GM19238 (cell line): ENCODE measurements at regions not wholly inside any gene's neighbourhood (a gene's known extent, or its start where the extent isn't known, plus 50 kb on each side); places are given as distances from the start of the nearest gene placed in this dataset.

Experiments used
- DNase-seq: peaks from one replicate; pipeline ENCODE4 v3.0.0; 2011; ENCODE audit warnings: low spot score; ENCODE audit not compliant: insufficient read length

GRCh38 chr1:194292966-194293365, 1106.6 kb upstream of the B3GALT2 start:
- DNase-seq, result no peak

DNA sequence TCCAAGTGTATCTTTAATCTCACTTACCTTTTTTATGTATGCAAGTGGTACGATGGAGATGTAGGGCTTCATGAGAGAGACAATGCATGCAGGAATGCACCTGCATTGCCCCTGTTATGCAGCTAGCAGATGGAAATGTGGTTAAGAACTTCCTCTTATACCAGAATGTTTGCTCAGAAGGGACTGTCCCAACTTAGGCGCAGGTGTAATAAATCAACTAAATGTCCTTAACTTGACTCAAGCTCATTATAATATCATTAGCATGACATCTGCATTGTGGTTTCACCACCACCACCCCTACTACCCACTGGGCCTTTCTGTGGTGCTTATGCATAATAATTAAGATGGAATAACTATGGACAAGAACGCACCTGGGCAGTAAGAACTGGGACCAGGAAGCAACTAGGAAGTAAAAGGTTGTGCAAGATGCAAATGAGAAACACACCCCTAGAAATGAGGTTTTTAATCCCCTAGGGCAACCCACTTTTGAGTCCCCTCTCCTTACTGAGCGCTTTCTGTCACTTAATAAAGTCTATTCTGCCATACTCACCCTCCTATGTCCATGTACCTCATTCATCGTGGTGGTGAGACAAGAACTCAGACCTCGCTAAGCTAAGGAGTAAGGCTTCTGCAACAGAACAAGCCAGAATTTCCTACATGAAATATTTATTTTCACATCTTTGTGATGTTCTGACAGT, 1103.3 kb upstream of the B3GALT2 start:
- peak; percentile 10 for DNase-seq

- no peak for DNase-seq
Measured at GRCh38 chr1:194288238-194288637, 1101.8 kb upstream of the B3GALT2 start.

DNA sequence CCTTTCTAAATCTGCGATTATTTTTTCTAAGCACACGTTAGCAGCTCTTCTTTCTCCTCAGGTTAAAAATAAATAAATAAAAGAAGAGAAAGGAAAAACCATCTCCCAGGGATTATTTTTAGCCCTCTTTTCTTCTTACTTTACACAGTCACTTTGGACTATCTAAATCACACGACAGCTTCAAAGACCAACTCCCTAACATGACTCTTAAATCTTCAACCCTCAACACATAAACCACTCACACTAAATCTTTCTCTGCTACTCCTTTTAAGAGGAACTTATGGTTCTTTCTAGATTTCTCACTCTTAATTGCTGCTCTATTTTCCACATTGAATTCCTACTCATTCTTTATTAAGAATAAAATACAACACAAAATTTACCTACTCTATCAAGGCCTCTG, 1095.0 kb upstream of the B3GALT2 start:
- DNase-seq, result no peak

GRCh38 chr1:194280463-194280862, 1094.0 kb upstream of the B3GALT2 start:
- no peak for DNase-seq

DNA sequence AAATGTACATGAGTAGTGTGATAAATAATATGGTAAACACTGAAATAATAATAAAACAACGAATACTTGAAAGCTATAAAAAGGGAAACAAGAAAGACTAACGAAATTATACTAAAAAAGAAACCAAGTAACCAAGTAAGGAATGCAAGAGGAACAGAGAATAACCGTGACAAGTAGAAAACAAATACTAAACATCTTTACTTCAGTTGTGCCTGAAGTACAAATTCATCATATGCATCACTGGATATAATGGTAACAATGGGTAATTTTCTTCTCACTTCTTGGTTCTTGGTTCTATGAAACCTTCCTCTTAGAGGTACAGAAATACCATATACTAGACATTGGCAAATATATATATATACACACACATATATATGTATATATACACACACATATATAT, 1093.6 kb upstream of the B3GALT2 start:
- DNase-seq, result no peak

- DNase-seq, result no peak
Measured at GRCh38 chr1:194277927-194278326, 1091.5 kb upstream of the B3GALT2 start.

- no peak for DNase-seq
Measured at GRCh38 chr1:194273660-194274059, 1087.2 kb upstream of the B3GALT2 start.

GRCh38 chr1:194268839-194269238, 1082.4 kb upstream of the B3GALT2 start:
- no peak for DNase-seq

DNA sequence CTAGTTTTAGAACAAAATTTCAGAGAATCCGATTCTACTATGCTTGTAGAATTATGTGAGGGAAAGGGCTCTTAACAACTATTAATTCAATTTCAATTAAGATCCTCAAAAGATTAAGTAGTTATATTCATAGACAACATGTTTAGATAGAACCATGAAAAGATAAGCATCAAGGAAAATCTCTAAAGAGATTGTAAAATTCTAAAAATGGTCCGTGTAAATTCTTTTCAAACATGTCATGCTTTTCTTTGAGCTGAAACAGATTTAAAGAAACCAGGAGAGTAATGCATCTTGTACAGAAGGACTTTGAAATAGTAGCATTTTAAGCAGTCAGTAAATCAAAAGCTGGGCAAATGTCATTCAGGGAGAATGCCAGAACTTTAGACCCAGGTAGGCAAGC, 1080.6 kb upstream of the B3GALT2 start:
- no peak for DNase-seq

GRCh38 chr1:194256010-194256409, 1069.6 kb upstream of the B3GALT2 start:
- no peak for DNase-seq

DNA sequence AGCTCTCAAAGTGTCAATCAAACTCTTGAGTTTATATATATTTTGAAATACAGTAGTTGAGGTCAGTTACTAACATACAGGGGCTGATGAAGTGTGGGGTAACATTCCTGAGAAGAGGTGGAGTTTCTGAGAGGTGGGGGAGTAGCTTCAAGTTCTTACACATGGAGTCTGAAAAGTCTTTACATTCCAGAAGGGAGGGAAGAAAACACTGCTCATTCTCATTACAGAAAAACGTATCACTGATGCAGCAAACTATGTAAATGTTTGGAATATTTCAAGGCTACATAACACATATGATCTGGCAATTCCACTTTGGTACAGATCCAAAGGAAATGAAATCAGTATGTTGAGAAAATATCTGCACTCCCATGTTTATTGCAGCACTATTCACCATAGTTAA, 1065.8 kb upstream of the B3GALT2 start:
- no peak for DNase-seq

GRCh38 chr1:194241215-194241614, 1054.8 kb upstream of the B3GALT2 start:
- no peak for DNase-seq

DNA sequence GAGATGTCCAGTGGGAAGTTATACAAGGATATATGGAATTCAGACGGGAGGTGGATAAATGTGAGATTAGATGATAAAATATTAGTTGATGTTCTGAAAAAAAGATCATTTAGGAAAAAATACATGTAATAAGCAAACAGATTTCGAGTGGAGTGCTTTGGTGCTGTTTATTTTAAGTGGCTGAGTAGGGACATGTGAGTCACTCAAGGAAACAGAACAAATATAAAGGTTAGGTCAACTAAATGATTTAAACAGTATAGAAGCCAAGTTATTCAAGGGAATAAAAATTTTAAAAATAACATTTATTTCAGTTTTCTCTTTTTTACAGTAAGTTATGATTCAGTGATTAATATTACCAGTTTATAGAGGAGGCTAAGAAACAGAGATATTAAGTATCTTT, 1046.7 kb upstream of the B3GALT2 start:
- no peak for DNase-seq

DNA sequence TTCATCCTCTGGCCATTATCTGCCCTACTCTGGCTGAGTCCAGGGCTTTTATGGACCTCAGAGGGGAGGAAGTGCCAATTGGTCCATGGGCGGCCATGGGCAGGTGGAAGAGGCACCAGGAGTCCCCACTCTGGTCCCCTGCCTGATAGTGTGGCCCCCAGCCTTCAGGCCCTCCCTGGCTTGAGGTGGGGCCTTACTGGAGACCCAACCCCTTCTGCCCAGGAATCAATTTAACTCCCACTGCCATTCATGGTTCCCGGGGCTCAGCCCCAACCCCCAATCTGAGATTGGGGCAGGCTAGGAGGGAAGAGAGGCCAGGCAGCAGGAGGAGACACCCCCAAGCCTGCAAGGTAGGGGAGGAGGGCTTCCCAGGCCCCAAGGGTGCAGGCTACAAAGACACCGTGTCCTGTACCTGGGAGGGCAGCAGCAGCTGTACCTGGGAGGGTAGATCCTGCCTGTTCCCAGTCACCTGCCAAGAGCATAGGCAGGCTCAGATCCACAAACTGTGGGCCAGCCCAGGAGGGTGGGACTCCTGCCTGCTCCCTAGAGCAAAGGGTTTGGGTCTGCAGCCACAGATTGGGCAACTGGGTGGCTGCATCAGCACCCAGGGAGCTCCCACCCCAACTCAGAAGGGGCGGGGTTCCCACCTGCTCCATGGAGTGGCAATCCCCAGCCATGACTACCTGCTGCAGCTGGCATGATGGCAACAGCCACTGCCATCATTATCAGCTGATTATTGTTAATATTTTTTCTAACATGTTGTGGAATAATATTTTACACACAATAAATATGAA, 1044.1 kb upstream of the B3GALT2 start:
- DNase-seq, result no peak

- DNase-seq, result no peak
Measured at GRCh38 chr1:194228427-194228826, 1042.0 kb upstream of the B3GALT2 start.

DNA sequence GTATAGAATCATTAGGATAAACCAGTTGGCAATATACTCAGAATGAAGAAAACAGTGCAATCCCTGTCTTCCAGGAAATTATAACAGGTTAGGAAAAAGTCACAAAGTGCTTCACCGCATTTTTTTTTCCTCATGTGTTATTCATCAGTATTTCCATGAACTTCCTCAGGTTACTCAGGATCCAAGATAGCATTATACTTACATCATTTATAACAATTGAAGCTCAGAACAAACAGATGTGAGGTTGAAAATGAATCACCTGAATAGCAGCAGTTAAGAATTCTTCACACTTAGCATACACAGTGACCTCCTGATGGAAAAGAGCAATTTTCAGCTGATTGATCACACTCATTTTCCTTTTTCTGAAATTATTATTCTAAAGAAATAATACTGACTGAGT, 1040.7 kb upstream of the B3GALT2 start:
- no peak for DNase-seq

GRCh38 chr1:194225821-194226220, 1039.4 kb upstream of the B3GALT2 start:
- no peak for DNase-seq

DNA sequence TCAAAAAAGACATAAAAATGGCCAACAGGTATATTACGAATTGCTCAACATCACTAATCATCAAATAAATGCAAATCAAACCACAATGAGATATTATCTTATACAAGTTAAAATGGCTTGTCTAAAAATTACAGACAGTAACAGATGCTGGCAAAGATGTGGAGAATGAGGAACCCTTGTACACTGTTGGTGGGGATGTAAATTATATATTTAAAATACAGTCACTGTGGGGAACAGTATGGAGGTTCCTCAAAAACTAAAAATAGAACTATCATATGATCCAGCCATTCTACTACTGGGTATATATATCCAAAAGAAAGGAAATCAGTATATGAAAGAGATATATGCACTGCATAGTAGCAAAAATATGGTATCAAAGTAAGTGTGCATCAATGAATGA, 1037.2 kb upstream of the B3GALT2 start:
- no peak for DNase-seq

DNA sequence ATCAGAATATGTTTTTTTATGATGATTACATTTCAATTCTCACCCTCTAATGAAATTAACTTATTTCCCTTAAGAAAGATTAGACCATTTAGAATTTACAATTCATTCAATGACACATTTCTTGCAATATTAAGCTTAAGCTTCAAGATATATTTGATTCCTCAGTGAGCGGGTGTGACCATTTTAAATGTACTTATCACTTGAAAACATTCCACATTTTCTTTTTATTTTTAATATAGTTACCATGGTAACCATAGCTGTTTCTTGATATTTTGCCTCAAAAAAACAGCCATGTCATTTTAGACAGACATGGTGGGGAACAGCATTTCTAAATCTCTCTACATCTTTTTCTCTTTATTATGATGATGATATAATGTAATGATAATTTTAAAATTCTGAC, 1029.0 kb upstream of the B3GALT2 start:
- no peak for DNase-seq

GRCh38 chr1:194214735-194215134, 1028.3 kb upstream of the B3GALT2 start:
- DNase-seq, result no peak

DNA sequence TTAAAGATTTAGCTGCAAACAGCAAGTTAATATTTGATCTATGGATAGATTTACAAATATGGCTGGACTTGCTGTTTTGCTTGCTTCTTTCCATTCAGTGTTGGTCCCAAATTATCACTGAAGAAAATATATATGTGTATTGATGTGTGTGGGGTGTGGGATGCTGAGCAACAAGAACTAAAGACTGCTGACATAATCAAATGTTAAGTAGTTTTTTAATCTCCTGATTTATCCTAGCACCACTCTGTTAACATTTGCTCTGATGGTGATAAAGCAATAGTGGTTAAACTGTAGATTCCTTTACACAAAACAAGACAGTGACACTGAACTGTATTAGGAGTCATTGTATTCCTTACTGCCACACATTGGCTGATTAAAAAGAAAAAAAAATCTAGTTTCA, 1023.5 kb upstream of the B3GALT2 start:
- no peak for DNase-seq

GRCh38 chr1:194208674-194209073, 1022.3 kb upstream of the B3GALT2 start:
- DNase-seq, result no peak
